Stimulated activated CD4-positive, alpha-beta T cell treated with anti-CD3 and anti-CD28 coated beads, Interleukin-1b, Interleukin-23, amount 100 ng/mL, for 1 hour (primary cell): ENCODE measurements at regions not wholly inside any gene's neighbourhood (a gene's known extent, or its start where the extent isn't known, plus 50 kb on each side); places are given as distances from the start of the nearest gene placed in this dataset.

Experiments
- DNase-seq, 2 donors: peaks; one replicate each; pipeline ENCODE4 v3.0.0-alpha.2; 2020; ENCODE audit warnings: low read depth in 2 of 2

- DNase-seq = no peak
These were observed 72.4 kb upstream of the GGTLC1 start for GRCh38 chr20:24060851-24061590.

- no peak for DNase-seq
These were observed 70.6 kb upstream of the GGTLC1 start for GRCh38 chr20:24059174-24059573.

- DNase-seq = no peak
These were observed 67.9 kb upstream of the GGTLC1 start for GRCh38 chr20:24056491-24056890.

- DNase-seq = no peak
These were observed 64.2 kb upstream of the GGTLC1 start for GRCh38 chr20:24052599-24053275.

- DNase-seq = no peak
These were observed 62.6 kb upstream of the GGTLC1 start for GRCh38 chr20:24051160-24051559.

- DNase-seq = no peak
These were observed 61.5 kb upstream of the GGTLC1 start for GRCh38 chr20:24050119-24050518.

- no peak for DNase-seq
These were observed 60.5 kb upstream of the GGTLC1 start for GRCh38 chr20:24049081-24049480.

- DNase-seq = no peak
These were observed 59.5 kb upstream of the GGTLC1 start for GRCh38 chr20:24048024-24048611.

GRCh38 chr20:24046888-24047287 lies 58.3 kb upstream of the GGTLC1 start:
- DNase-seq = no peak

- DNase-seq = no peak
These were observed 57.2 kb upstream of the GGTLC1 start for GRCh38 chr20:24045621-24046318.

- DNase-seq = no peak
These were observed 54.7 kb upstream of the GGTLC1 start for GRCh38 chr20:24043294-24043693.

GRCh38 chr20:24042646-24043045 lies 54.1 kb upstream of the GGTLC1 start:
- no peak for DNase-seq

GRCh38 chr20:24040896-24041459 lies 52.4 kb upstream of the GGTLC1 start:
- DNase-seq = no peak

GRCh38 chr20:24039196-24039595 lies 50.6 kb upstream of the GGTLC1 start:
- no peak for DNase-seq
